K562 (cell line): ENCODE measurements at regions not wholly inside any gene's neighbourhood (a gene's known extent, or its start where the extent isn't known, plus 50 kb on each side); places are given as distances from the start of the nearest gene placed in this dataset.

Experiments used
- ATAC-seq: fragments of 200-7000 bp; cut with Tn5 transposase; 3 replicates; pipeline ENCODE4 v1.9.1; 2020; ENCODE audit warnings: moderate library complexity
- BruUV-seq: library from RNA; stranded (reverse); fragments of 400-500 nt; replicated peaks from 2 replicates; lab custom pipeline; 2021; lab: Mats Ljungman, UMichigan
- CTCF ChIA-PET: fragments of 300-600 bp; formaldehyde crosslinking; extraction: SDS; loops from one replicate; lab custom pipeline; 2021; ENCODE audit warnings: low intra/inter-chr PET ratio; lab: Yijun Ruan, JAX
- POLR2A ChIA-PET: fragments of 300-600, 350-650 bp; sonication (Branson Sonifier 250); formaldehyde crosslinking; extraction: SDS; loops from one replicate; lab custom pipeline; 2021; ENCODE audit warnings: antibody characterized with exemption, inconsistent platforms; lab: Yijun Ruan, JAX
- DNase-seq, 4 experiments: peaks; one replicate each; pipeline versions ENCODE4 v3.0.0 to v3.0.0-alpha.2; 2011 to 2018; ENCODE audit warnings: low spot score in 3 of 4, mixed read lengths in 3 of 4; ENCODE audit errors: extremely low read depth in 1 of 4
- FAIRE-seq: peaks from 2 replicates; lab custom pipeline; 2011; peaks lifted over from hg19 to GRCh38; lab: Jason Lieb, UNC
- H2AFZ ChIP-seq: 2 replicates; pipeline ENCODE4 v1.6.0; 2011; ENCODE audit warnings: low read depth, low read length, control low read depth, inconsistent platforms
- H3K27ac ChIP-seq: fragments of 200-600 bp; 3 replicates; pipeline ENCODE4 v1.8.0; 2011; ENCODE audit warnings: low read depth, mild to moderate bottlenecking, control low read depth, inconsistent platforms, low read length, moderate library complexity, mixed read lengths; ENCODE audit errors: extremely low read depth
- H3K27me3 ChIP-seq, 2 experiments: fragments of 300-600 bp in 1 of 2; 2 replicates in 1 of 2; 3 replicates in 1 of 2; pipeline versions ENCODE4 v1.6.0 to v1.8.0; 2011; ENCODE audit warnings: inconsistent platforms in 2 of 2, low read length in 2 of 2, mild to moderate bottlenecking in 1 of 2, mixed read lengths in 1 of 2, moderate library complexity in 1 of 2; ENCODE audit not compliant: control insufficient read depth in 2 of 2, insufficient read depth in 2 of 2
- H3K36me3 ChIP-seq: fragments of 300-600 bp; 3 replicates; pipeline ENCODE4 v1.8.0; 2011; ENCODE audit warnings: mild to moderate bottlenecking, low read length, inconsistent platforms; ENCODE audit not compliant: control insufficient read depth, insufficient read depth
- H3K4me1 ChIP-seq, 2 experiments: fragments of 200-600 bp in 1 of 2; replicated peaks in 1 of 2; 2 replicates in 1 of 2; 3 replicates in 1 of 2; pipeline versions ENCODE4 v1.5.1 to v1.8.0; 2011; ENCODE audit warnings: inconsistent platforms in 2 of 2, low read length in 2 of 2, mild to moderate bottlenecking in 1 of 2, mixed read lengths in 1 of 2, moderate library complexity in 1 of 2; ENCODE audit not compliant: control insufficient read depth in 2 of 2, insufficient read depth in 2 of 2
- H3K4me2 ChIP-seq: 2 replicates; pipeline ENCODE4 v1.6.1; 2011; ENCODE audit warnings: low read length, control low read depth, inconsistent platforms, mixed read lengths; ENCODE audit not compliant: insufficient read depth
- H3K4me3 ChIP-seq: fragments of 200-600 bp; sonication (generic), shearing (Covaris generic); 2 replicates; pipeline ENCODE4 v1.5.1; 2016; ENCODE audit warnings: control low read depth, inconsistent platforms
- H3K79me2 ChIP-seq: fragments of 200-600 bp; 3 replicates; pipeline ENCODE4 v1.8.0; 2011; ENCODE audit warnings: low read length, inconsistent platforms; ENCODE audit not compliant: control insufficient read depth, insufficient read depth
- H3K9ac ChIP-seq, 2 experiments: 2 replicates each; pipeline versions ENCODE4 v1.6.0 to v1.6.1; 2011; ENCODE audit warnings: low read depth in 2 of 2, low read length in 2 of 2, control low read depth in 1 of 2, inconsistent platforms in 1 of 2, mild to moderate bottlenecking in 1 of 2, mixed read lengths in 1 of 2; ENCODE audit not compliant: insufficient read depth in 1 of 2
- H3K9me1 ChIP-seq: one replicate; pipeline ENCODE4 v1.6.0; 2011; ENCODE audit warnings: inconsistent platforms, mild to moderate bottlenecking, low read length, moderate library complexity; ENCODE audit not compliant: control insufficient read depth, insufficient read depth
- H3K9me3 ChIP-seq: replicated peaks from 2 replicates; pipeline ENCODE4 v1.5.1; 2011; ENCODE audit warnings: low read depth, low read length, inconsistent platforms; ENCODE audit not compliant: control insufficient read depth, insufficient read depth
- H4K20me1 ChIP-seq: replicated peaks from 2 replicates; pipeline ENCODE4 v1.6.1; 2011; ENCODE audit warnings: low read length, inconsistent platforms, mixed read lengths; ENCODE audit not compliant: control insufficient read depth, insufficient read depth
- HDAC1 ChIP-seq, 2 experiments: fragments of 450-650 bp; IDR thresholded peaks; 2 replicates each; pipeline ENCODE4 v1.6.1; 2016 to 2017; ENCODE audit warnings: inconsistent platforms in 1 of 2, mild to moderate bottlenecking in 1 of 2, moderate library complexity in 1 of 2
- MYNN ChIP-seq, 2 experiments: sonication (generic); formaldehyde crosslinking in 1 of 2; IDR thresholded peaks; 2 replicates each; pipeline versions ENCODE4 v1.5.0 to v1.6.1; 2016 to 2020; ENCODE audit warnings: antibody characterized with exemption in 1 of 2, missing genetic modification reagents in 1 of 2
- POLR2AphosphoS2 ChIP-seq: IDR thresholded peaks from 2 replicates; pipeline ENCODE4 v1.6.1; 2012; ENCODE audit warnings: low read length, improper control_type of control experiment
- SUPT5H ChIP-seq: fragments of 450-650 bp; IDR thresholded peaks from 2 replicates; pipeline ENCODE4 v1.6.1; 2016
- ZKSCAN3 ChIP-seq: fragments of 250-450 bp; sonication (Bioruptor Pico); IDR thresholded peaks from 2 replicates; pipeline ENCODE4 v1.4.0; 2020
- ZNF174 ChIP-seq: fragments of 250-450 bp; sonication (Bioruptor Pico); IDR thresholded peaks from 2 replicates; pipeline ENCODE4 v1.4.0; 2020; ENCODE audit warnings: mild to moderate bottlenecking
- ZNF778 ChIP-seq: fragments of 450-650 bp; formaldehyde crosslinking; IDR thresholded peaks from 2 replicates; pipeline ENCODE4 v1.4.0; 2020; ENCODE audit warnings: mild to moderate bottlenecking, moderate library complexity
- WGBS: fragments of 100-300 bp; shearing (Covaris generic); methylation state at CpG from one replicate; pipeline ENCODE4 v1.1.6; 2016; ENCODE audit warnings: low coverage, mixed read lengths; ENCODE audit not compliant: insufficient coverage; ENCODE audit errors: missing lambda C conversion rate; 5-methylcytosine and 5-hydroxymethylcytosine counted together
- in situ Hi-C: fragments of 300-500 bp; cut with MboI; formaldehyde crosslinking; loops from 4 replicates; pipeline ENCODE4 v1.15.0; 2018; ENCODE audit warnings: inconsistent platforms, mixed read lengths
- intact Hi-C: fragments of 100-400 bp; cut with micrococcal nuclease; formaldehyde crosslinking; loops from 2 replicates; pipeline ENCODE4 v1.14.2; 2022
- TF ChIP-seq, protein P1 (sequence below): fragments of 450-650 bp; formaldehyde crosslinking; IDR thresholded peaks from 2 replicates; pipeline ENCODE4 v1.4.0; 2022; ENCODE audit warnings: missing genetic modification characterization
- TF ChIP-seq, protein P2 (sequence below): sonication (generic); formaldehyde crosslinking; IDR thresholded peaks from 2 replicates; pipeline ENCODE4 v1.8.1; 2022; ENCODE audit warnings: missing genetic modification reagents
- TF ChIP-seq, protein P3 (sequence below): fragments of 250-450 bp; sonication (Bioruptor Pico); IDR thresholded peaks from 2 replicates; pipeline ENCODE4 v1.5.0; 2021
- TF ChIP-seq, protein P4 (sequence below): fragments of 200-400 bp; formaldehyde crosslinking; IDR thresholded peaks from 2 replicates; pipeline ENCODE4 v1.6.1; 2017; ENCODE audit warnings: mild to moderate bottlenecking, low read depth, low read length, moderate library complexity

DNA sequence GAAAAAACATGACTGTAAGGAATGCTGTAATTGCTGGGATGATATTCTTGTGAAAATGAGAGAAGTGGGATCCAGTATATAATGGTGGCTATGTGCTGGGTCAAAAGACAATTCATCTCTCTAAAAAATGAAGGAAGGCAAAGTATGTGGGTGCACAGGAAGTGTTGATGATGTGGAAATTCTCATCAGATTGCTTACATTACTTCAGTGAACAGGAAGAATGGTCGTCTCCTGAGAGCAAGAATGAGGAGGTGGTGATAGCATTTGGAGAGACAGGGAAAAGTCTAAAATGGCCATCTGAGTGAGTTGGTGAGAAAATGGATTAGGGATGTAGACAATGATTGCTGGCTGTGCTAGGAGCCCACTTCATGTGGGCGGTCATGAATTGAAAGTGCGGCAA, 253.5 kb upstream of the NREP start:
- no peaks in the 10 kb centered on the region for H3K27me3 ChIP-seq
- H3K9me3 ChIP-seq, result no peaks in the 10 kb centered on the region
- no peak overlapping the region for H3K4me3 ChIP-seq
- FAIRE-seq (no peak), DNase-seq (no peak), ATAC-seq (no peak)
- in situ Hi-C loops, result no loop called here
- no peak for TF ChIP-seq ZKSCAN3 (CRISPR knock-in tag)
- TF ChIP-seq, protein P1, sequence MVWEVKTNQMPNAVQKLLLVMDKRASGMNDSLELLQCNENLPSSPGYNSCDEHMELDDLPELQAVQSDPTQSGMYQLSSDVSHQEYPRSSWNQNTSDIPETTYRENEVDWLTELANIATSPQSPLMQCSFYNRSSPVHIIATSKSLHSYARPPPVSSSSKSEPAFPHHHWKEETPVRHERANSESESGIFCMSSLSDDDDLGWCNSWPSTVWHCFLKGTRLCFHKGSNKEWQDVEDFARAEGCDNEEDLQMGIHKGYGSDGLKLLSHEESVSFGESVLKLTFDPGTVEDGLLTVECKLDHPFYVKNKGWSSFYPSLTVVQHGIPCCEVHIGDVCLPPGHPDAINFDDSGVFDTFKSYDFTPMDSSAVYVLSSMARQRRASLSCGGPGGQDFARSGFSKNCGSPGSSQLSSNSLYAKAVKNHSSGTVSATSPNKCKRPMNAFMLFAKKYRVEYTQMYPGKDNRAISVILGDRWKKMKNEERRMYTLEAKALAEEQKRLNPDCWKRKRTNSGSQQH (CRISPR knock-in tag), result no peak
- TF ChIP-seq, protein P2, sequence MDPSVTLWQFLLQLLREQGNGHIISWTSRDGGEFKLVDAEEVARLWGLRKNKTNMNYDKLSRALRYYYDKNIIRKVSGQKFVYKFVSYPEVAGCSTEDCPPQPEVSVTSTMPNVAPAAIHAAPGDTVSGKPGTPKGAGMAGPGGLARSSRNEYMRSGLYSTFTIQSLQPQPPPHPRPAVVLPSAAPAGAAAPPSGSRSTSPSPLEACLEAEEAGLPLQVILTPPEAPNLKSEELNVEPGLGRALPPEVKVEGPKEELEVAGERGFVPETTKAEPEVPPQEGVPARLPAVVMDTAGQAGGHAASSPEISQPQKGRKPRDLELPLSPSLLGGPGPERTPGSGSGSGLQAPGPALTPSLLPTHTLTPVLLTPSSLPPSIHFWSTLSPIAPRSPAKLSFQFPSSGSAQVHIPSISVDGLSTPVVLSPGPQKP, result no peak
- no peak for TF ChIP-seq MYNN (IDR thresholded peaks at IDR 0.05)
- no peak for TF ChIP-seq MYNN (CRISPR knock-in tag; IDR thresholded peaks at IDR 0.05)
- TF ChIP-seq POLR2AphosphoS2, result no peak
- TF ChIP-seq, protein P3, sequence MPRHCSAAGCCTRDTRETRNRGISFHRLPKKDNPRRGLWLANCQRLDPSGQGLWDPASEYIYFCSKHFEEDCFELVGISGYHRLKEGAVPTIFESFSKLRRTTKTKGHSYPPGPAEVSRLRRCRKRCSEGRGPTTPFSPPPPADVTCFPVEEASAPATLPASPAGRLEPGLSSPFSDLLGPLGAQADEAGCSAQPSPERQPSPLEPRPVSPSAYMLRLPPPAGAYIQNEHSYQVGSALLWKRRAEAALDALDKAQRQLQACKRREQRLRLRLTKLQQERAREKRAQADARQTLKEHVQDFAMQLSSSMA (CRISPR knock-in tag), result no peak
- no peak for TF ChIP-seq HDAC1 (IDR thresholded peaks at IDR 0.05)
- TF ChIP-seq, protein P4, sequence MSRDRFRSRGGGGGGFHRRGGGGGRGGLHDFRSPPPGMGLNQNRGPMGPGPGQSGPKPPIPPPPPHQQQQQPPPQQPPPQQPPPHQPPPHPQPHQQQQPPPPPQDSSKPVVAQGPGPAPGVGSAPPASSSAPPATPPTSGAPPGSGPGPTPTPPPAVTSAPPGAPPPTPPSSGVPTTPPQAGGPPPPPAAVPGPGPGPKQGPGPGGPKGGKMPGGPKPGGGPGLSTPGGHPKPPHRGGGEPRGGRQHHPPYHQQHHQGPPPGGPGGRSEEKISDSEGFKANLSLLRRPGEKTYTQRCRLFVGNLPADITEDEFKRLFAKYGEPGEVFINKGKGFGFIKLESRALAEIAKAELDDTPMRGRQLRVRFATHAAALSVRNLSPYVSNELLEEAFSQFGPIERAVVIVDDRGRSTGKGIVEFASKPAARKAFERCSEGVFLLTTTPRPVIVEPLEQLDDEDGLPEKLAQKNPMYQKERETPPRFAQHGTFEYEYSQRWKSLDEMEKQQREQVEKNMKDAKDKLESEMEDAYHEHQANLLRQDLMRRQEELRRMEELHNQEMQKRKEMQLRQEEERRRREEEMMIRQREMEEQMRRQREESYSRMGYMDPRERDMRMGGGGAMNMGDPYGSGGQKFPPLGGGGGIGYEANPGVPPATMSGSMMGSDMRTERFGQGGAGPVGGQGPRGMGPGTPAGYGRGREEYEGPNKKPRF, result no peak
- TF ChIP-seq ZNF778 (CRISPR knock-in tag), result no peak
- TF ChIP-seq SUPT5H, result no peak
- TF ChIP-seq ZNF174 (CRISPR knock-in tag), result no peak
- H4K20me1 ChIP-seq, result no peaks in the 10 kb centered on the region
- intact Hi-C loops, result no loop called here
- H3K4me1 ChIP-seq, result no peaks in the 10 kb centered on the region
- no peak overlapping the region for H3K4me2 ChIP-seq
- H3K36me3 ChIP-seq, result no peaks in the 10 kb centered on the region
- H3K79me2 ChIP-seq, result no peaks in the 10 kb centered on the region
- POLR2A ChIA-PET, result no interaction called here
- no TSS peak for BruUV-seq
- H3K27ac ChIP-seq, result no peak overlapping the region
- H3K9me1 ChIP-seq, result no peaks in the 10 kb centered on the region
- no peak overlapping the region for H2AFZ ChIP-seq
- CTCF ChIA-PET, result no interaction called here
- H3K9ac ChIP-seq, result no peak overlapping the region
- 8% methylated on average over 3 of the region's 3 CpGs for WGBS
